Activated CD4-positive, alpha-beta T cell treated with anti-CD3 and anti-CD28 coated beads, Interleukin-2, amount 10 ng/mL, durations not matched to agents 24 days and 14 days (primary cell): ENCODE measurements at regions not wholly inside any gene's neighbourhood (a gene's known extent, or its start where the extent isn't known, plus 50 kb on each side); places are given as distances from the start of the nearest gene placed in this dataset.

Source experiments
- DNase-seq: peaks from one replicate; pipeline ENCODE4 v3.0.0; 2022
- H3K27ac Mint-ChIP-seq: one replicate; pipeline ENCODE4 v1.8.0; 2022; ENCODE audit warnings: mild to moderate bottlenecking, mixed read lengths
- H3K27me3 Mint-ChIP-seq: one replicate; pipeline ENCODE4 v1.8.0; 2022; ENCODE audit warnings: mixed read lengths
- H3K36me3 Mint-ChIP-seq: one replicate; pipeline ENCODE4 v1.8.0; 2022; ENCODE audit warnings: low read depth, mild to moderate bottlenecking, mixed read lengths
- H3K4me1 Mint-ChIP-seq: one replicate; pipeline ENCODE4 v1.8.0; 2021; ENCODE audit warnings: mixed read lengths
- H3K4me3 Mint-ChIP-seq: one replicate; pipeline ENCODE4 v1.8.0; 2022; ENCODE audit warnings: mild to moderate bottlenecking, moderate library complexity, mixed read lengths
- H3K9me3 Mint-ChIP-seq: one replicate; pipeline ENCODE4 v1.8.0; 2021; ENCODE audit warnings: mixed read lengths
- intact Hi-C: fragments of 100-400 bp; cut with micrococcal nuclease; formaldehyde crosslinking; loops from one replicate; pipeline ENCODE4 v1.15.1; 2023

DNA sequence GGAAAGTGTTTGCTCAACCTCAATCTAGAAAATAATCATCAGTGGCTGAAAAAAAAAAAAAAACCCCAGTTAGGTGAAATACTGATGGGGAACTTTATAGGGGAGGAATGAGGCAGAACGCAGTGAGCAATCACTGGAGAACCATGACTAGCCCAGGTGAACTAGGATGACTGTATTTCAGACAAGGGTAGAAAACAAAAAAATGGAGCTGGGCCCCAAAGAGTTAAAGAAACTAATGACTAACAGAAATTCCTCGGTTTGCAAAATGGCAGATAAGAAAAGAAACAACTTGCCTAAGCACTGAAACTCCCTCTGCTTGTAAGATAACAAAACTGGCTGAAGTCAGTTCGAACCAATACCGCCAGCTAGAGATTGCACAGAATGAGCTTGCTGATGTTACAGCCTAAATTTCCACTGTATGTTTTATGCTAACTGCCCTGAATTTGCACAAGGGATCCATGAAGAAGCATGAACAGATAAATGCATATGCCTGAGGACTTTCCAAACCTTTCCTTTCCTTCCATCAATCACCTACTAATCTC, 245.9 kb downstream of the METTL4 start:
- Mint-ChIP-seq H3K27ac (no peak overlapping the region), H3K4me1 (no peaks in the 10 kb centered on the region), H3K4me3 (no peak overlapping the region), H3K27me3 (peaks cover 15% of the 10 kb centered on the region), H3K9me3 (no peaks in the 10 kb centered on the region), H3K36me3 (no peaks in the 10 kb centered on the region)
- intact Hi-C loops, result no loop called here
- DNase-seq, result no peak

DNA sequence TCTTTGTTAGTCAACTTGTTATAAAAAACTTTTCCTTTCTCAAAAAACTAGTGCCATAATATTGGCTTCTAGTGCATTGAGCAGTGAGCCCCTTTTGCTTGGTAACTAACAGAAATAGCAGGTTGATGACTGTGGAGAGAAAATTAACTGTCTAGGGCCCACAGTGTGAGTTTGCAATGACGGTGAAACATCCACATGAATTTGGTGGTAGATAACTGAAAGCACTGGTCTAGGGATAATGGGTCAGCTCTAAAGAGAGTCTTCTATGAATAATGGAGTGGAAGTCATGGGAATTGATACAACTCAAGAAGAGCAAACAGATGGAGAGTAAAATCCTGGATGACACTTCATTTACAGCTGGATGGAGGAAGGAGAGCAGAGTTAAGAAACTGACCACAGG, 245.4 kb downstream of the METTL4 start:
- Mint-ChIP-seq H3K9me3 (no peaks in the 10 kb centered on the region), H3K4me1 (no peaks in the 10 kb centered on the region), H3K36me3 (no peaks in the 10 kb centered on the region), H3K27me3 (peaks cover 15% of the 10 kb centered on the region), H3K27ac (no peak overlapping the region), H3K4me3 (no peak overlapping the region)
- intact Hi-C loops, result no loop called here
- no peak for DNase-seq

DNA sequence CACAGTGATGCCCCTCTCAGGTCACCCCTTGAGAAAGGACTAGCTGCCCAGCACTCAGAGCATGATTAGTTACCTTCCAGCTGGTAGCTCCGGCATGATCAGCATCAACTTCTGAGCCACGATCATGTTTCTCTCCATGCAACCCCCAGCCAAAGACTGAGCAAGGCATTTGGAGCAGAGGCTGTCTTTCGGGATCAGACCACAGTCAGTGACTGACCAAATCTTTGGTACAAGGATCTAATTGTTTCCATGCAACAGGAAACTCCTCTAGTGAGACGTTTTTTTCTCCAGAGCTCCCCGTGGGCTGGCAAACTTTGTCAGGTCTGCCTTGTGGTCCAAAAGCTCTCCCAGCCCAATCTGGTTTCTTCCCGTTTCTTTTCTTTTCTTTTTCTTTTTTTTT, 244.3 kb downstream of the METTL4 start:
- Mint-ChIP-seq H3K27me3 (peaks cover 16% of the 10 kb centered on the region), H3K4me3 (no peak overlapping the region), H3K4me1 (no peaks in the 10 kb centered on the region), H3K9me3 (no peaks in the 10 kb centered on the region), H3K27ac (no peak overlapping the region), H3K36me3 (no peaks in the 10 kb centered on the region)
- DNase-seq, result no peak
- intact Hi-C loops, result no loop called here

DNA sequence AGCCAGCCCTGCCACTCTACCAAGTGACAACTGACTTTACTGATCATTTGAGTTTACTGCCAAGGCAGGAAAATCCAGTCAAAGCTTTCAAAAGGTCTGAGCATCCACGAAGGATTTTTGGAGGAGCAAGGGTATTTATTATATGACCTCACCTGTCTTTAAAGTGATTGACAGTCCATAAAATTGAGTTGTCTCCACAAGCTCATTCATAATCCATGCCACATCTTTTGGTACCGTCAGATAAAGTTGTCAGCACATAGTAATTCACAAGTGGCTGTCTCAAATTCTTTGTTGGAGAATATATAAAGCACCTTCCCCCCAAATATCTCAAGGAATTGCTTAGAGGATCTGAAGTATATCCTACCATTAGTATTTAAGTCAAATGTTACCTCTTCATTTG, 240.5 kb downstream of the METTL4 start:
- no peak overlapping the region for H3K4me3 Mint-ChIP-seq
- no peak for DNase-seq
- peaks cover 19% of the 10 kb centered on the region for H3K27me3 Mint-ChIP-seq
- H3K4me1 Mint-ChIP-seq, result no peaks in the 10 kb centered on the region
- H3K36me3 Mint-ChIP-seq, result no peaks in the 10 kb centered on the region
- intact Hi-C loops, result no loop called here
- no peaks in the 10 kb centered on the region for H3K9me3 Mint-ChIP-seq
- H3K27ac Mint-ChIP-seq, result no peak overlapping the region

DNA sequence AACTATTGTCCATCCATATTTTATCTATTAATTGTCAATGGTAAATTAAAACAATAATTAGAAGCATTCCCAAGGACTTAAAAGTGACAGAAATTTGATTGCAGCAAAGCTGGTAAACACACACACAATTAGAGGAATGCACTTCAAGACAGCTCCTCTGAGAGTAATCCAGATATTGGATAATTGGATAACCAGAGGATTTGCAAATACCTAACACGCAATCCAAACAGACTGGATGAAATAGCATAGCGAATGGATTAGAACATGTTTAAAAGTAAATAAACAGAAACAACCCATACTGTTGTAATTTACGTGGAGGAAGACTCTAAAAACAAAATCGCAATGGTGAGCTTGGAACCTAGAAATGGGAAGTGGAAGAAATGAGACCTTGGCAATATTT, 239.8 kb downstream of the METTL4 start:
- intact Hi-C loops, result no loop called here
- H3K4me3 Mint-ChIP-seq, result no peak overlapping the region
- peaks cover 15% of the 10 kb centered on the region for H3K27me3 Mint-ChIP-seq
- no peak overlapping the region for H3K27ac Mint-ChIP-seq
- no peaks in the 10 kb centered on the region for H3K9me3 Mint-ChIP-seq
- no peak for DNase-seq
- no peaks in the 10 kb centered on the region for H3K4me1 Mint-ChIP-seq
- H3K36me3 Mint-ChIP-seq, result no peaks in the 10 kb centered on the region

DNA sequence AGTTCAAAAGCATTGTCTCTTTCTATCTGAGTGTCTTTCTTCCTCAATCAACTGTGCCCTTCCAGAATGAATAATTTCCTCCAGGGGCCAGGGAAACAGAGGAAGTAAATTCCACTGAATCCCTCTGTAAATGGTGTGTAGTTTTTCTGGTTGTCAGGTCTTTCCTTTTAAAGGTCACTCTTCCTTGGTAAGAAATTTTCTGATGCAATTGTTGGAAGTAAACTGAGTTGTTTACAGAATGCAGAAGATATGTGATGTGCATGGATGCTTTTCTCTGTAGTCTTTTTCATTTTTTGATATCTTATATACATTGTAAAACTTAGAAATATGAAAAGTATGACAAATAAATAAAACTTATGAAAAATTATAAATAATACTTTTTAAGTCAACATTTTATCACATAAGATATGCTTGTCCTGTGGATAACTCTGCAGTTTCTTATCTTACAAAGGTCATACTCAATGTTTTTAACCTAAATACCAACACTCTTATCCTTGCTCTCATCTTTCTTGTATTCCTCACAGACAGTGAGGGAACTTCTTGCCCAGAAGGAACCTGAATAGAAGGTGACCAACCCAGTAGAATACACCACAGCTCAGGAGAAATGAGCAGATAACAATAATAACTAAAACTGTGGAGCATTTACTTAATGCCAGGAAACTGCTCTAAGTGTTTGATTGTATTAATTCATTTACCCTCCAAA, 234.5 kb downstream of the METTL4 start:
- intact Hi-C loops, result loop anchor here (2.0 to 5.0 kb wide), 2 partner anchors 210 to 910 kb away; partner anchors contain the start of gene MYL12A
- Mint-ChIP-seq H3K27ac (no peak overlapping the region), H3K27me3 (peaks cover 10% of the 10 kb centered on the region), H3K9me3 (no peaks in the 10 kb centered on the region), H3K4me3 (no peak overlapping the region), H3K36me3 (no peaks in the 10 kb centered on the region), H3K4me1 (peaks cover 5% of the 10 kb centered on the region)
- DNase-seq, result no peak

DNA sequence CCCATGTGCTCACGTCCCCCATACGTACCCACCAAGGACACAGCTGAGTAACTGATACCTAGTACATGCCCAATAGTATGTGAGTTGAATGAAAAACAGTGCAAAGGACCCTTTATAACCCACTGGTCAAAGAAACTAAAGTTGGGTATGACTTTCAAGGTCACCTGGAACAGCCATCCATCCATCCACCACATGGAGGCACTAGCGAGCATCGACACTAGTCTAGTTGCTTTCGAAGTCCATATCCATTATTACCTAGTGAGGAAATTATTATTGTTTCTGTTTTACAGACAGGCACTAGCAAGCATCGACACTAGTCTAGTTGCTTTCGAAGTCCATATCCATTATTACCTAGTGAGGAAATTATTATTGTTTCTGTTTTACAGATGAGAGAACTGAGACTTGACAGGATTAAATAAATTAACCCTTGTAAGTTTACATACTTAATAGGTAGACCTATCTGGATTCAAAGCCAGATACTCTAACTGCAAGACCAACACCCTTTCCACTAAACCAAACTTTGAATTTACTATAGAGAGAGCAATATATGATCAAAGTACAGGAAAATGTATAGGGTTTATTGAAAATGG, 233.7 kb downstream of the METTL4 start:
- H3K27ac Mint-ChIP-seq, result no peak overlapping the region
- H3K4me3 Mint-ChIP-seq, result no peak overlapping the region
- intact Hi-C loops, result loop anchor here (2.0 to 5.0 kb wide), 2 partner anchors 209 to 910 kb away; partner anchors contain the start of gene MYL12A
- peak; percentile 81 for DNase-seq
- H3K4me1 Mint-ChIP-seq, result peaks cover 5% of the 10 kb centered on the region
- no peaks in the 10 kb centered on the region for H3K36me3 Mint-ChIP-seq
- peaks cover 8% of the 10 kb centered on the region for H3K27me3 Mint-ChIP-seq
- no peaks in the 10 kb centered on the region for H3K9me3 Mint-ChIP-seq

DNA sequence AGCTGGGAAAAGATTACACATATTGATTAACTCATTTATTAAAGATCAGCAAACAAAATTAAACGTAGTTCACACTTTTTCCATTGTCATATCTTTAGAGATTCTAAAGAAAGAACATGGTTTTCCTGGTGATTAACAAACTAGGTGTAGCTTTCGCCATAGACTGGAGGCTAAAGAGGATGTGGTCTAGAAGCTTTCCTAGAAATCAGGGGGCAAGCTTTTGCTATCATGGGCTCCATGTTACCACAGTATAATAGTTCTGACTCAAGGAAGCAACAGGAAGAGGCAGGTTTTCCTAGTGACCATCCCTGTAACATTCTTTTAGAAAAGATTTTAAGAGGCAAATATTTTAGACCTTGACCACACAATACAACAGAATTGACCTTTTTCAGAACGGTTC, 232.7 kb downstream of the METTL4 start:
- Mint-ChIP-seq H3K4me1 (peaks cover 5% of the 10 kb centered on the region), H3K27me3 (peaks cover 8% of the 10 kb centered on the region)

DNA sequence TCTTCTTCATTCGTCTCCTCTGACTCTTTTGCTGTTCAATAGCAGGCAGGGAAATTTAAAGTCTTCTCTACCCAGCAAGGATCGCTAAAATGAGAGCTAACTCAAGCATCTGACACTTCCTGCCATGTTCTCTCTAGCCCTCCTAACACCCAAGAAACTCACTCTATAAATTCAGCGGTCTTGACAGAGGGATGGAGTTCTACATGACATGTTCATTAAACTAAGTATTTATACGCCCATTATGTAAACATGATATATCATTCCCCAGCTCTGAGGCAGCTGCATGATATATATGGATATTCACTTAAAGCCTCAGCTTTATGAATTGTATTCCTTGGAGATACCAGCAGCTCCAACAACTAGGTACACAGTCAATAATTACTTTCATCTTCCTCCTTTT, 231.0 kb downstream of the METTL4 start:
- Mint-ChIP-seq H3K9me3 (no peaks in the 10 kb centered on the region), H3K4me1 (peaks cover 5% of the 10 kb centered on the region), H3K4me3 (no peak overlapping the region), H3K36me3 (no peaks in the 10 kb centered on the region), H3K27ac (no peak overlapping the region), H3K27me3 (peaks cover 4% of the 10 kb centered on the region)
- DNase-seq, result no peak
- intact Hi-C loops, result no loop called here

More for the DNA sequence above, 232.7 kb downstream of the METTL4 start:
- no peaks in the 10 kb centered on the region for H3K36me3 Mint-ChIP-seq
- H3K9me3 Mint-ChIP-seq, result no peaks in the 10 kb centered on the region
- H3K4me3 Mint-ChIP-seq, result no peak overlapping the region
- DNase-seq, result no peak
- no peak overlapping the region for H3K27ac Mint-ChIP-seq
- intact Hi-C loops, result loop anchor here (5.0 kb wide), 1 partner anchor 909 kb away; the partner anchor contains the start of gene MYL12A

DNA sequence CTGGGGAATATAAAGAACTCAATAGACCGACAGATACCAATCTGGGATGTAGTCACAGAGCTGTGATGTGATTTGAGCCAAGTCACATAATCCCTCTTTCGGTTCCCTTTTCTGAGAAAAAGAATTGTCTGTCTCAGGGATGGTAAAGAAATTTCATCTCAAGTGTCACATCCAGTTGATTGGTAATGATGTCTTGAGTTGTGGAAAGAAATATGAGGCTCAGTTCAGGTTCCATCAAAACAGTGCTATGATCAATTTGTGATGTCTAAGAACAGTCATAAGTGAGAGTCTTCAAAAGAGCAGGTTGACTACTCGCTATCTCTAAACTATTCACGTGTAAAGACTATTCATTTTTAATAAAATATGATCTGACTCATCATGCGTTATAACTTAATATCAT, 223.3 kb downstream of the METTL4 start:
- peaks cover 2% of the 10 kb centered on the region for H3K27me3 Mint-ChIP-seq
- H3K4me3 Mint-ChIP-seq, result no peak overlapping the region

DNA sequence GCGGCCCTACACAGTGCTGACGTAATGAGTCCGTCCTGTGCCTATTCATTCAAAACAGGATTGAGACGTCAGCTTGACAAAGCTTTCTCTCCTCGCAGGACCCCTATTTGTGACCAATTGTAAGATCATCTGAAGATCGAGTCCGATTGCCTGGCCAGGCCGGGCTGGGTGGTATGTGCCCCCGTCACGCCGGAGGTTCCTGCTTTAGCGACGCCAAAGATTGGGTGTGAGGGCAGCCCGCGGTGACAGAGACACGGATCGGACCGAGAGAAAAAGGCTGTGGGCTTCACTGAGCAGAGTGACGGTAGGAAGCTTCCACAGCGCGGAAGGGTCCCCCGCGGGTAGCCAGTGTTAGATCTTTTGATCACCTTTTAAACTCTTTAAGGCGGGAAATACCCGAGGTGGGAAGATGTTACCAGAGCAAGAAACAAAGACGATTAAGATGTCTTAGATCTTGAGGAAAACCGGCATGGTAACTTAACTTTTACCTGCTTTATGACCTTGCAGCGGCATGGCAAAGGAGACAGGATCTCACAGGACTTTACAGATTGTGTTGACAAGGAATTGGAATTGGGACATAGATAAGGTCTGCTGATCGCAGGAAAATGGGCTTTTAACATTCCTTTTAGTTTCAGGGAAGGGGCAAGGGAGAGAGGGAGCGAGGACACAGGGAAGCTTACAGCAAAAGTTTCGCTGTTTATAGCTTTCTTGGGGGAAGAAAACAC, 220.0 kb downstream of the METTL4 start:
- Mint-ChIP-seq H3K4me3 (no peak overlapping the region), H3K4me1 (no peaks in the 10 kb centered on the region), H3K27me3 (peaks cover 2% of the 10 kb centered on the region), H3K36me3 (no peaks in the 10 kb centered on the region), H3K9me3 (no peaks in the 10 kb centered on the region), H3K27ac (no peak overlapping the region)
- no peak for DNase-seq
- intact Hi-C loops, result no loop called here

More for the DNA sequence above, 223.3 kb downstream of the METTL4 start:
- Mint-ChIP-seq H3K4me1 (no peaks in the 10 kb centered on the region), H3K36me3 (no peaks in the 10 kb centered on the region), H3K9me3 (no peaks in the 10 kb centered on the region), H3K27ac (no peak overlapping the region)
- no peak for DNase-seq
- intact Hi-C loops, result no loop called here

DNA sequence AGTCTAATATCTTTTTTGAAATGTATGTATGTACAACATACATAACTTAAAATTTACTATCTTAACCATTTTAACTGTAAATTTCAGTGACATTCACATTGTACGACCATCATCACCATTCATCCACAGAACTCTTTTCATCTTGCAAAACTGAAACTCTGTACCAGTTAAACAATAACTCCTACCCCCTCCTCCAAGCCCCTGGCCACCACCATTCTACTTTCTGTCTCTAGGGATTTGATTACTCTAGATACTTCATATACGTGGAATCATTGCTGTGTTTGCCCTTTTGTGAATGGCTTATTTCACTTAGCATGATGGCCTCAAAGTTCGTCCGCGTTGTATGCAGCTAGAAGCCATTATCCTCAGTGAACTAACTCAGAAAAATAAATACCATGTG, 217.0 kb downstream of the METTL4 start:
- Mint-ChIP-seq H3K27me3 (peaks cover 1% of the 10 kb centered on the region), H3K27ac (no peak overlapping the region), H3K4me1 (no peaks in the 10 kb centered on the region), H3K9me3 (no peaks in the 10 kb centered on the region), H3K36me3 (no peaks in the 10 kb centered on the region), H3K4me3 (no peak overlapping the region)
- DNase-seq, result no peak
- intact Hi-C loops, result no loop called here

DNA sequence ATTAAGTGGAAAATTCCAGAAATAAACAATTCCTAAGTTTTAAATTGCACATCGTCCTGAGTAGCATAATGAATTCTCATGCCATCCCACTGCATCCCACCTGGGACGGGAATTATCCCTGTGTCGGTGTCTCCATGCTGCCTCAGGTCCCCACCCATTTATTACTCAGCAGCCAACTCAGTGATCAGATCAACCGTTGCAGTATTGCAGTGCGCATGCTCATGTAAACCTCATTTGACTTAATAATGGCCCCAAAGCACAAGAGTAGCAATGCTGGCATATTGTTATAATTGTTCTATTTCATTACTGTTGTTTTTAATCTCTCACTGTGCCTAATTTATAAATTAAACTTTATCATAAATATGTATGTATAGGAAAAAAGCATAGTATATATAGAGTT, 214.4 kb downstream of the METTL4 start:
- Mint-ChIP-seq H3K27me3 (no peaks in the 10 kb centered on the region), H3K9me3 (no peaks in the 10 kb centered on the region), H3K4me3 (no peak overlapping the region), H3K4me1 (no peaks in the 10 kb centered on the region), H3K27ac (no peak overlapping the region), H3K36me3 (no peaks in the 10 kb centered on the region)
- DNase-seq, result no peak
- intact Hi-C loops, result no loop called here

DNA sequence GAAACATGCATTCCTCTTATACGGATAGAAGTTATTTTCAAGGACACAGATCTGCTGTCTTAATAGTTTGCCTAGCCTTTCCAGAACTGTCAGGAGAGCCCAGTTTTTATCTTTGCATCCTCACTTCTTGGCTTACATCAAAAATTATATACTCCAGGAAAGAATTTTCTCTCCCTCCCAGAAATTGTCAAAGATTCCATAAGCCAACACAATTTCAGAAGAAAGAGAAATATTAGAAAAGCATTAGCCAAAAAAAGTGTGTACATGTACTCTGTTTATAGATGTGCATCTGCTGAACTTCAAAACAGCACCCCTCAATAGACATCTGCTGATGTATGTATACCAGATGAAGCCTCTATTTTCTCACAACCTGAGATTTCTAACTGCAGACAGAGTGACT, 210.4 kb downstream of the METTL4 start:
- H3K4me3 Mint-ChIP-seq, result no peak overlapping the region
- H3K4me1 Mint-ChIP-seq, result no peaks in the 10 kb centered on the region
- no peaks in the 10 kb centered on the region for H3K36me3 Mint-ChIP-seq
- no peak overlapping the region for H3K27ac Mint-ChIP-seq
- no peaks in the 10 kb centered on the region for H3K9me3 Mint-ChIP-seq
- peaks cover 4% of the 10 kb centered on the region for H3K27me3 Mint-ChIP-seq
- intact Hi-C loops, result no loop called here
- no peak for DNase-seq
